NB4 (cell line): ENCODE measurements at regions not wholly inside any gene's neighbourhood (a gene's known extent, or its start where the extent isn't known, plus 50 kb on each side); places are given as distances from the start of the nearest gene placed in this dataset.

ENCODE experiments used
- CTCF ChIP-seq: IDR thresholded peaks from one replicate; pipeline ENCODE4 v1.5.1; 2012; ENCODE audit warnings: low read depth, low read length
- MYC ChIP-seq: IDR thresholded peaks from 2 replicates; pipeline ENCODE4 v1.6.1; 2011; ENCODE audit warnings: low read depth, low read length
- POLR2A ChIP-seq: IDR thresholded peaks from 2 replicates; pipeline ENCODE4 v1.6.1; 2011; ENCODE audit warnings: mild to moderate bottlenecking; ENCODE audit not compliant: insufficient read length; ENCODE audit errors: extremely low read depth
- TF ChIP-seq, protein P1 (sequence below): IDR thresholded peaks from 2 replicates; pipeline ENCODE4 v1.6.1; 2011; ENCODE audit warnings: low read depth, low read length

GRCh38 chr1:198918920-198919319 is 280.1 kb downstream of the PTPRC start:
- no peak for TF ChIP-seq CTCF
- TF ChIP-seq, protein P1, sequence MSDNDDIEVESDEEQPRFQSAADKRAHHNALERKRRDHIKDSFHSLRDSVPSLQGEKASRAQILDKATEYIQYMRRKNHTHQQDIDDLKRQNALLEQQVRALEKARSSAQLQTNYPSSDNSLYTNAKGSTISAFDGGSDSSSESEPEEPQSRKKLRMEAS = no peak
- no peak for TF ChIP-seq POLR2A
- TF ChIP-seq MYC = no peak
